Breast epithelium (tissue), 4 donors: ENCODE measurements at regions not wholly inside any gene's neighbourhood (a gene's known extent, or its start where the extent isn't known, plus 50 kb on each side); places are given as distances from the start of the nearest gene placed in this dataset.

Experiments
- DNase-seq, 2 donors: peaks; one replicate each; pipeline ENCODE4 v3.0.0-alpha.2; 2019; ENCODE audit warnings: low spot score in 2 of 2
- H3K27ac ChIP-seq, 2 donors: fragments of 200-600 bp; sonication (generic) in 1 of 2; one replicate each; pipeline ENCODE4 v1.5.1; 2016 to 2019; ENCODE audit warnings: mild to moderate bottlenecking in 1 of 2
- H3K27me3 ChIP-seq, 2 donors: fragments of 200-600 bp; sonication (generic) in 1 of 2; one replicate each; pipeline versions ENCODE4 v1.5.1 to v1.6.0; 2017 to 2019; ENCODE audit warnings: control low read depth in 1 of 2, mild to moderate bottlenecking in 1 of 2
- H3K36me3 ChIP-seq: fragments of 200-600 bp; one replicate; pipeline ENCODE4 v1.5.1; 2019
- H3K4me1 ChIP-seq, 2 donors: fragments of 200-600 bp; sonication (generic); one replicate each; pipeline ENCODE4 v1.5.1; 2016 to 2019; ENCODE audit warnings: control low read depth in 1 of 2
- H3K4me3 ChIP-seq, 3 donors: fragments of 200-600 bp; sonication (generic); 1 replicate in 2 of 3; 2 replicates in 1 of 3; pipeline ENCODE4 v1.5.1; 2016 to 2019; ENCODE audit warnings: mild to moderate bottlenecking in 3 of 3, moderate library complexity in 2 of 3
- H3K9me3 ChIP-seq, 2 donors: fragments of 200-600 bp; sonication (generic) in 1 of 2; one replicate each; pipeline ENCODE4 v1.5.1; 2016 to 2019; ENCODE audit warnings: control low read depth in 1 of 2
- POLR2A ChIP-seq: fragments of 450-650 bp; IDR thresholded peaks from one replicate; pipeline ENCODE4 v1.6.1; 2016; ENCODE audit warnings: antibody characterized with exemption, mild to moderate bottlenecking, moderate library complexity
- POLR2AphosphoS5 ChIP-seq, 3 donors: sonication (generic); formaldehyde crosslinking; IDR thresholded peaks; one replicate each; pipeline ENCODE4 v1.6.1; 2017; ENCODE audit warnings: antibody characterized with exemption in 3 of 3
- intact Hi-C: fragments of 100-400 bp; cut with DNase I; formaldehyde crosslinking; loops from one replicate; pipeline ENCODE4 v1.15.1; 2023; ENCODE audit warnings: low total_unique reads
- TF ChIP-seq, protein P1 (sequence below), 3 donors: fragments of 450-650 bp; IDR thresholded peaks; one replicate each; pipeline ENCODE4 v1.5.1; 2016 to 2017; ENCODE audit warnings: antibody characterized with exemption in 3 of 3, mild to moderate bottlenecking in 3 of 3, moderate library complexity in 3 of 3

DNA sequence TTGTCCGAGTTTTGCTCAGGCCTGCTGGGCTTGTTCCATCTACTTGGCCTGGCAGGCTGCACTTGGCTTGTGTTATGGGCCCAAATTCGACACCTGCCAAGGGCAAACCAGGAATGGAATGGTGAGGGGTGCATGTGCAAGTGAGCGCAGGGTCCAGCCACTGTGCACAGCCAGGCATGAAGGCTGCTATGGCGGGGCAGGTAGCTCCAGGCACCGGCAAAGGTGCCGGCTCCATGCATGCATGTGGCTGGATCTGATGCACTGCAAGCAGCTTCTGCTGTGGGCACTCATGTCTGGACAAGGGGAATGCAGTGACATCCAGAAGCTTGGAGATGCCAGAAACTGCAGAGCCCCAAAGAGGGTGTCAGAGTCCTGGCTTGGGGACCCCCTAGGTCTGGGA lies 463.0 kb downstream of the EPHA3 start:
- Histone ChIP-seq H3K4me3 (no peak overlapping the region), H3K4me1 (no peaks in the 10 kb centered on the region), H3K36me3 (no peaks in the 10 kb centered on the region), H3K9me3 (peaks cover 0 to 7% of the 10 kb centered on the region in 2 donors), H3K27ac (no peak overlapping the region), H3K27me3 (no peaks in the 10 kb centered on the region)
- intact Hi-C loops: no loop called here
- no peak for TF ChIP-seq POLR2AphosphoS5 (IDR thresholded peaks at IDR 0.05)
- TF ChIP-seq POLR2A: no peak
- DNase-seq: no peak

- Histone ChIP-seq H3K9me3 (no peaks in the 10 kb centered on the region), H3K27ac (no peak overlapping the region), H3K4me1 (no peaks in the 10 kb centered on the region), H3K27me3 (no peaks in the 10 kb centered on the region), H3K36me3 (no peaks in the 10 kb centered on the region), H3K4me3 (no peak overlapping the region)
- DNase-seq: no peak
- intact Hi-C loops: no loop called here
- TF ChIP-seq, protein P1, sequence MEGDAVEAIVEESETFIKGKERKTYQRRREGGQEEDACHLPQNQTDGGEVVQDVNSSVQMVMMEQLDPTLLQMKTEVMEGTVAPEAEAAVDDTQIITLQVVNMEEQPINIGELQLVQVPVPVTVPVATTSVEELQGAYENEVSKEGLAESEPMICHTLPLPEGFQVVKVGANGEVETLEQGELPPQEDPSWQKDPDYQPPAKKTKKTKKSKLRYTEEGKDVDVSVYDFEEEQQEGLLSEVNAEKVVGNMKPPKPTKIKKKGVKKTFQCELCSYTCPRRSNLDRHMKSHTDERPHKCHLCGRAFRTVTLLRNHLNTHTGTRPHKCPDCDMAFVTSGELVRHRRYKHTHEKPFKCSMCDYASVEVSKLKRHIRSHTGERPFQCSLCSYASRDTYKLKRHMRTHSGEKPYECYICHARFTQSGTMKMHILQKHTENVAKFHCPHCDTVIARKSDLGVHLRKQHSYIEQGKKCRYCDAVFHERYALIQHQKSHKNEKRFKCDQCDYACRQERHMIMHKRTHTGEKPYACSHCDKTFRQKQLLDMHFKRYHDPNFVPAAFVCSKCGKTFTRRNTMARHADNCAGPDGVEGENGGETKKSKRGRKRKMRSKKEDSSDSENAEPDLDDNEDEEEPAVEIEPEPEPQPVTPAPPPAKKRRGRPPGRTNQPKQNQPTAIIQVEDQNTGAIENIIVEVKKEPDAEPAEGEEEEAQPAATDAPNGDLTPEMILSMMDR (IDR thresholded peaks at IDR 0.05): no peak
Observed at GRCh38 chr3:89571298-89571697, 463.9 kb downstream of the EPHA3 start.

GRCh38 chr3:89571707-89572106 lies 464.3 kb downstream of the EPHA3 start:
- intact Hi-C loops: no loop called here
- H3K27me3 ChIP-seq: no peaks in the 10 kb centered on the region
- no peak overlapping the region for H3K4me3 ChIP-seq
- H3K9me3 ChIP-seq: no peaks in the 10 kb centered on the region
- no peak for DNase-seq
- TF ChIP-seq POLR2AphosphoS5 (IDR thresholded peaks at IDR 0.05) (no peak), POLR2A (no peak)
- TF ChIP-seq, protein P1 (IDR thresholded peaks at IDR 0.05): no peak
- H3K36me3 ChIP-seq: no peaks in the 10 kb centered on the region
- H3K27ac ChIP-seq: no peak overlapping the region
- H3K4me1 ChIP-seq: no peaks in the 10 kb centered on the region

- no peak overlapping the region for H3K27ac ChIP-seq
- TF ChIP-seq POLR2A: no peak
- no peak for TF ChIP-seq POLR2AphosphoS5 (IDR thresholded peaks at IDR 0.05)
- TF ChIP-seq, protein P1 (IDR thresholded peaks at IDR 0.05): no peak
- H3K4me1 ChIP-seq: no peaks in the 10 kb centered on the region
- DNase-seq: no peak
- H3K4me3 ChIP-seq: no peak overlapping the region
- no peaks in the 10 kb centered on the region for H3K9me3 ChIP-seq
- no peaks in the 10 kb centered on the region for H3K27me3 ChIP-seq
- H3K36me3 ChIP-seq: no peaks in the 10 kb centered on the region
- intact Hi-C loops: no loop called here
Observed at GRCh38 chr3:89572261-89572660, 464.8 kb downstream of the EPHA3 start.

GRCh38 chr3:89576417-89576816 lies 469.0 kb downstream of the EPHA3 start:
- H3K4me1 ChIP-seq: no peaks in the 10 kb centered on the region
- intact Hi-C loops: no loop called here
- TF ChIP-seq POLR2A: no peak
- TF ChIP-seq, protein P1 (IDR thresholded peaks at IDR 0.05): no peak
- TF ChIP-seq POLR2AphosphoS5 (IDR thresholded peaks at IDR 0.05): no peak

More at GRCh38 chr3:89576417-89576816, 469.0 kb downstream of the EPHA3 start:
- Histone ChIP-seq H3K27ac (no peak overlapping the region), H3K4me3 (no peak overlapping the region), H3K36me3 (no peaks in the 10 kb centered on the region), H3K9me3 (no peaks in the 10 kb centered on the region), H3K27me3 (no peaks in the 10 kb centered on the region)
- no peak for DNase-seq
